H1 (cell line): ENCODE measurements at regions not wholly inside any gene's neighbourhood (a gene's known extent, or its start where the extent isn't known, plus 50 kb on each side); places are given as distances from the start of the nearest gene placed in this dataset.

Source experiments
- CTCF ChIA-PET: fragments of 300-600 bp; sonication (Branson Sonifier 250); formaldehyde crosslinking; loops from one replicate; lab custom pipeline; 2021; ENCODE audit not compliant: partially characterized antibody; lab: Charles Lee
- POLR2A ChIA-PET: fragments of 300-600 bp; sonication (Branson Sonifier 250); formaldehyde crosslinking; loops from one replicate; lab custom pipeline; 2021; ENCODE audit warnings: inconsistent platforms; ENCODE audit not compliant: partially characterized antibody; lab: Charles Lee
- DNase-seq, 2 experiments: peaks; one replicate each; pipeline versions ENCODE4 v3.0.0 to v3.0.0-alpha.2; 2010 to 2022; ENCODE audit warnings: low spot score in 2 of 2, low read depth in 1 of 2, mixed read lengths in 1 of 2
- FAIRE-seq: peaks from 2 replicates; lab custom pipeline; 2011; peaks lifted over from hg19 to GRCh38; lab: Jason Lieb, UNC
- H2AFZ ChIP-seq: 2 replicates; pipeline ENCODE4 v1.8.1; 2012; ENCODE audit warnings: low read length, inconsistent platforms
- H2AK5ac ChIP-seq: 2 replicates; pipeline ENCODE4 v1.6.1; 2013; ENCODE audit warnings: low read depth, low read length
- H2BK120ac ChIP-seq: replicated peaks from 2 replicates; pipeline ENCODE3; 2013; ENCODE audit warnings: low read depth, low read length, inconsistent platforms
- H2BK12ac ChIP-seq: 2 replicates; pipeline ENCODE4 v1.6.1; 2013; ENCODE audit warnings: low read depth, low read length
- H2BK15ac ChIP-seq: 2 replicates; pipeline ENCODE4 v1.6.1; 2013; ENCODE audit warnings: low read length
- H2BK20ac ChIP-seq: 2 replicates; pipeline ENCODE4 v1.6.1; 2013; ENCODE audit warnings: low read length
- H2BK5ac ChIP-seq: 2 replicates; pipeline ENCODE4 v1.6.1; 2013; ENCODE audit warnings: low read depth, low read length
- H3K14ac ChIP-seq: 2 replicates; pipeline ENCODE4 v1.6.1; 2013; ENCODE audit warnings: inconsistent platforms; ENCODE audit not compliant: insufficient read length
- H3K18ac ChIP-seq: 2 replicates; pipeline ENCODE4 v1.6.1; 2013; ENCODE audit warnings: low read length; ENCODE audit errors: extremely low read depth
- H3K23ac ChIP-seq: 2 replicates; pipeline ENCODE4 v1.6.1; 2013; ENCODE audit warnings: inconsistent platforms; ENCODE audit not compliant: insufficient read length
- H3K23me2 ChIP-seq: 2 replicates; pipeline ENCODE4 v1.6.1; 2013; ENCODE audit warnings: low read depth, low read length
- H3K27ac ChIP-seq: 2 replicates; pipeline ENCODE4 v1.6.1; 2011; ENCODE audit warnings: low read depth, low read length, inconsistent platforms
- H3K27me3 ChIP-seq, 4 experiments: replicated peaks in 1 of 4; 1 replicate in 1 of 4; 2 replicates in 3 of 4; pipeline versions ENCODE4 v1.6.1 to v1.8.1; 2011 to 2013; ENCODE audit warnings: low read length in 3 of 4, mild to moderate bottlenecking in 3 of 4, inconsistent platforms in 2 of 4, mixed read lengths in 2 of 4, moderate library complexity in 1 of 4; ENCODE audit not compliant: control insufficient read depth in 3 of 4, insufficient read depth in 3 of 4; ENCODE audit errors: extremely low read depth in 1 of 4
- H3K36me3 ChIP-seq, 4 experiments: 2 replicates each; pipeline versions ENCODE4 v1.6.1 to v1.8.1; 2011 to 2013; ENCODE audit warnings: mild to moderate bottlenecking in 4 of 4, low read length in 3 of 4, moderate library complexity in 2 of 4, control low read depth in 1 of 4, inconsistent platforms in 1 of 4; ENCODE audit not compliant: insufficient read depth in 4 of 4, control insufficient read depth in 2 of 4
- H3K4ac ChIP-seq: replicated peaks from 2 replicates; pipeline ENCODE3; 2013; ENCODE audit warnings: low read length, low read depth, mixed read lengths, inconsistent platforms; ENCODE audit not compliant: insufficient read length
- H3K4me1 ChIP-seq, 4 experiments: replicated peaks in 1 of 4; 1 replicate in 1 of 4; 2 replicates in 3 of 4; pipeline versions ENCODE4 v1.6.1 to v1.8.1; 2011 to 2013; ENCODE audit warnings: low read length in 3 of 4, inconsistent platforms in 2 of 4, mixed read lengths in 1 of 4; ENCODE audit not compliant: insufficient read depth in 4 of 4, control insufficient read depth in 3 of 4
- H3K4me2 ChIP-seq, 2 experiments: 2 replicates each; pipeline versions ENCODE4 v1.6.1 to v1.8.1; 2011 to 2013; ENCODE audit warnings: low read depth in 2 of 2, low read length in 2 of 2, control low read depth in 1 of 2, inconsistent platforms in 1 of 2, mild to moderate bottlenecking in 1 of 2; ENCODE audit not compliant: insufficient read depth in 1 of 2
- H3K4me3 ChIP-seq, 4 experiments: fragments of 200-600, 300-600 bp in 1 of 4; sonication (generic), shearing (Covaris generic), sonication (Bioruptor Twin) in 1 of 4; 2 replicates each; pipeline versions ENCODE4 v1.5.1 to v1.8.1; 2011 to 2016; ENCODE audit warnings: low read length in 4 of 4, low read depth in 3 of 4, control low read depth in 2 of 4, inconsistent platforms in 2 of 4, mild to moderate bottlenecking in 2 of 4, mixed read lengths in 1 of 4, moderate library complexity in 1 of 4; ENCODE audit not compliant: insufficient read depth in 2 of 4; ENCODE audit errors: extremely low read depth in 1 of 4
- H3K56ac ChIP-seq: replicated peaks from 2 replicates; pipeline ENCODE3; 2013; ENCODE audit warnings: low read depth, mild to moderate bottlenecking, mixed read lengths, low read length, inconsistent platforms; ENCODE audit not compliant: insufficient read length
- H3K79me1 ChIP-seq: 2 replicates; pipeline ENCODE4 v1.6.1; 2013; ENCODE audit warnings: low read depth, low read length, control low read depth
- H3K79me2 ChIP-seq, 2 experiments: 2 replicates each; pipeline versions ENCODE4 v1.6.1 to v1.8.1; 2012 to 2013; ENCODE audit warnings: low read length in 2 of 2, mild to moderate bottlenecking in 2 of 2, inconsistent platforms in 1 of 2; ENCODE audit not compliant: insufficient read depth in 2 of 2, control insufficient read depth in 1 of 2
- H3K9ac ChIP-seq, 4 experiments: replicated peaks in 1 of 4; 1 replicate in 1 of 4; 2 replicates in 3 of 4; pipeline versions ENCODE4 v1.6.1 to v1.8.1; 2011 to 2013; ENCODE audit warnings: low read depth in 3 of 4, low read length in 3 of 4, control low read depth in 2 of 4, mild to moderate bottlenecking in 2 of 4, moderate library complexity in 2 of 4, inconsistent platforms in 1 of 4; ENCODE audit errors: extremely low read depth in 1 of 4
- H3K9me3 ChIP-seq, 2 experiments: 2 replicates each; pipeline versions ENCODE4 v1.6.1 to v1.8.1; 2012 to 2013; ENCODE audit warnings: mild to moderate bottlenecking in 2 of 2, moderate library complexity in 2 of 2, control low read depth in 1 of 2, inconsistent platforms in 1 of 2, low read depth in 1 of 2, low read length in 1 of 2, mixed read lengths in 1 of 2; ENCODE audit not compliant: insufficient read depth in 2 of 2
- H4K20me1 ChIP-seq, 2 experiments: replicated peaks in 1 of 2; 2 replicates each; pipeline versions ENCODE3 to v1.8.1; 2011 to 2013; ENCODE audit warnings: inconsistent platforms in 2 of 2, low read length in 2 of 2, mild to moderate bottlenecking in 1 of 2; ENCODE audit not compliant: insufficient read depth in 2 of 2, control insufficient read depth in 1 of 2
- H4K5ac ChIP-seq: 2 replicates; pipeline ENCODE4 v1.6.1; 2013; ENCODE audit warnings: low read length, low read depth, mixed read lengths, inconsistent platforms; ENCODE audit not compliant: insufficient read length
- H4K8ac ChIP-seq: 2 replicates; pipeline ENCODE4 v1.8.0; 2013; ENCODE audit warnings: mild to moderate bottlenecking, moderate library complexity, low read length, inconsistent platforms; ENCODE audit not compliant: insufficient read depth; ENCODE audit errors: extremely low read depth
- H4K91ac ChIP-seq: replicated peaks from 2 replicates; pipeline ENCODE3; 2013; ENCODE audit warnings: low read length, mixed read lengths, inconsistent platforms; ENCODE audit not compliant: insufficient read length
- CHD2 ChIP-seq: IDR thresholded peaks from 2 replicates; pipeline ENCODE4 v1.6.1; 2012; ENCODE audit warnings: low read length, improper control_type of control experiment
- GABPA ChIP-seq: IDR thresholded peaks from 2 replicates; pipeline ENCODE4 v1.6.1; 2011; ENCODE audit warnings: mild to moderate bottlenecking, low read length, moderate library complexity, borderline replicate concordance; ENCODE audit not compliant: insufficient read depth
- NRF1 ChIP-seq: IDR thresholded peaks from 2 replicates; pipeline ENCODE4 v1.6.1; 2011; ENCODE audit warnings: mild to moderate bottlenecking, low read depth, low read length, improper control_type of control experiment
- PHF8 ChIP-seq: fragments of 200-600 bp; sonication (generic); conservative IDR thresholded peaks from 2 replicates; pipeline ENCODE4 v1.7.1; 2012; ENCODE audit warnings: low read depth, mild to moderate bottlenecking, inconsistent platforms, low read length, moderate library complexity
- RNF2 ChIP-seq: fragments of 200-900, 300-1000 bp; sonication (generic); IDR thresholded peaks from 2 replicates; pipeline ENCODE4 v1.7.1; 2016; ENCODE audit warnings: borderline replicate concordance, low read depth, mild to moderate bottlenecking, antibody characterized with exemption, low read length; ENCODE audit not compliant: poor library complexity, severe bottlenecking; ENCODE audit errors: missing control alignments
- RXRA ChIP-seq: IDR thresholded peaks from 2 replicates; pipeline ENCODE4 v1.6.1; 2011; ENCODE audit warnings: low read depth, mild to moderate bottlenecking, low read length, moderate library complexity; ENCODE audit not compliant: insufficient read depth
- SRF ChIP-seq: IDR thresholded peaks from 2 replicates; pipeline ENCODE4 v1.6.1; 2011; ENCODE audit warnings: mild to moderate bottlenecking, low read depth, low read length, moderate library complexity
- TCF12 ChIP-seq: IDR thresholded peaks from 2 replicates; pipeline ENCODE4 v1.6.1; 2011; ENCODE audit warnings: low read depth, mild to moderate bottlenecking, low read length
- YY1 ChIP-seq: IDR thresholded peaks from 2 replicates; pipeline ENCODE4 v1.6.1; 2011; ENCODE audit warnings: low read depth, mild to moderate bottlenecking, low read length
- WGBS, 2 experiments: shearing (Covaris generic) in 1 of 2; methylation state at CpG; one replicate each; pipeline versions ENCODE4 v1.1.6 to v1.1.7; 2013 to 2015; ENCODE audit warnings: low lambda C conversion rate in 2 of 2, mixed read lengths in 2 of 2, inconsistent platforms in 1 of 2, low coverage in 1 of 2, missing lambda C conversion rate in 1 of 2; ENCODE audit not compliant: insufficient replicate concordance in 2 of 2, insufficient coverage in 1 of 2, insufficient read length in 1 of 2; ENCODE audit errors: extremely low coverage in 1 of 2, missing lambda C conversion rate in 1 of 2; 5-methylcytosine and 5-hydroxymethylcytosine counted together
- TF ChIP-seq, protein P1 (sequence below): IDR thresholded peaks from 2 replicates; pipeline ENCODE4 v1.6.1; 2012; ENCODE audit warnings: inconsistent platforms

DNA sequence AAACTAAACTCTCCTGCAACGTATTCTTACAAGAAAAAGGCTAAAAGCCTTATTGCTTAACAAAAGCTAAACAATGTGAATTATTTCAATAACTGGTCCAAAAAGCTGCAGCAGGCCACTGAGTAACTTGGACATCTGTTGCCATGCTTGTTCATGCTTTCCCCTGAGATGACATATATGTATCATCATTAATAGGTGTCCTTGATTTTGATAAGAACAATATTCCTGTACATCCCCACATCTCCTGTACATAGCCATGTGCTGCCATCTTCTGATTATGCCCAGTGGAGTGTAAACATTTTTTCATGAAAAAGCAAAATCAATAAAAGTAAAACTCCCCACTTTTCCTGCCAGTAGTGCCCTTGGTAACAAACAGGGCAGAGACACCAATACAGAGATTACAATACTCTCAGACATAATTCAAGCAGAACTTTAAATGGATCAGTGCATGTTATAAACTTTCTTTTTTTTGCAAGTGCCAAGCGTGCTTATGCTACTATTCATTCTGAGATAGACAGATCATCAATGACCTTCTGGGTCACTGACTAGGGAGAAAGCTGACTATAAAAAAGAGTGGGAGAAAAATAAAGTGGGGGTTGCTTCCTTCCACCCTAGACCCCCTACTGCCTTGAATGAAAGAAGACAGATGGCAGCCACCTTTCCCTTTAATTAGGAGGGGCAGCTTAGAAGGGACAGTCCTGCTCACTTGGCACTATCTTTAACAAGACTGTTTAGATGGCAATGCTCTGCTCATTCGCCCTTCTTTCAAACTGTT, 205.5 kb upstream of the KLF14 start:
- Histone ChIP-seq H3K79me2 (no peaks in the 10 kb centered on the region; a peak in 1 of 4 replicates), H3K14ac (no peak overlapping the region), H3K27ac (no peak overlapping the region), H3K4me1 (peaks cover 4 to 10% (median 6%) of the 10 kb centered on the region in 4 experiments), H2AFZ (no peak overlapping the region), H2BK15ac (no peak overlapping the region), H3K4ac (no peak overlapping the region), H4K5ac (no peak overlapping the region), H3K27me3 (no peaks in the 10 kb centered on the region), H3K23me2 (no peaks in the 10 kb centered on the region), H4K91ac (no peak overlapping the region), H3K36me3 (no peaks in the 10 kb centered on the region), H4K20me1 (no peaks in the 10 kb centered on the region), H3K18ac (no peak overlapping the region), H3K4me2 (peak overlapping the region in 1 of 2 experiments; percentile 9; a peak in 1 of 4 replicates), H2BK120ac (no peak overlapping the region), H3K4me3 (no peak overlapping the region), H3K79me1 (no peaks in the 10 kb centered on the region; the same call in 1 of the 2 replicates), H2BK12ac (no peak overlapping the region), H3K9me3 (no peaks in the 10 kb centered on the region), H3K23ac (no peak overlapping the region), H4K8ac (no peak overlapping the region), H3K56ac (no peak overlapping the region), H2BK20ac (no peak overlapping the region), H2AK5ac (no peak overlapping the region), H3K9ac (no peak overlapping the region), H2BK5ac (no peak overlapping the region)
- POLR2A ChIA-PET = interaction anchor here (0.7 kb wide), 1 partner anchor 94 kb away, joined by 3 read pairs; no protein-coding TSS in a partner anchor
- 80% methylated on average over 3 of the region's 3 CpGs; no CpG with 5 or more reads in 1 of the 2 experiments for WGBS, 2 experiments
- no peak for DNase-seq
- FAIRE-seq = no peak
- CTCF ChIA-PET = interaction anchor here (0.6 to 5.7 kb wide), 7 partner anchors 9 to 1861 kb away, joined by 3 to 20 read pairs (median 4); no protein-coding TSS in a partner anchor
- TF ChIP-seq TCF12 (no peak), NRF1 (no peak), YY1 (no peak), RXRA (no peak), CHD2 (no peak), RNF2 (no peak), PHF8 (no peak), GABPA (no peak), SRF (no peak)
- TF ChIP-seq, protein P1, sequence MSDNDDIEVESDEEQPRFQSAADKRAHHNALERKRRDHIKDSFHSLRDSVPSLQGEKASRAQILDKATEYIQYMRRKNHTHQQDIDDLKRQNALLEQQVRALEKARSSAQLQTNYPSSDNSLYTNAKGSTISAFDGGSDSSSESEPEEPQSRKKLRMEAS = no peak
